GM19468 (cell line): ENCODE measurements at regions not wholly inside any gene's neighbourhood (a gene's known extent, or its start where the extent isn't known, plus 50 kb on each side); places are given as distances from the start of the nearest gene placed in this dataset.
"Not testable (repeated sequence)": the region's sequence is repeated elsewhere in the genome, so short reads cannot be mapped to it uniquely, and the experiment has no call there.

Experiments
- ATAC-seq: cut with Tn5 transposase; IDR thresholded peaks from one replicate; pipeline ENCODE4 v1.9.1; 2021; ENCODE audit warnings: mild to moderate bottlenecking, moderate library complexity, moderate number of reproducible peaks; ENCODE audit not compliant: unreplicated experiment; ENCODE audit errors: extremely low read depth

DNA sequence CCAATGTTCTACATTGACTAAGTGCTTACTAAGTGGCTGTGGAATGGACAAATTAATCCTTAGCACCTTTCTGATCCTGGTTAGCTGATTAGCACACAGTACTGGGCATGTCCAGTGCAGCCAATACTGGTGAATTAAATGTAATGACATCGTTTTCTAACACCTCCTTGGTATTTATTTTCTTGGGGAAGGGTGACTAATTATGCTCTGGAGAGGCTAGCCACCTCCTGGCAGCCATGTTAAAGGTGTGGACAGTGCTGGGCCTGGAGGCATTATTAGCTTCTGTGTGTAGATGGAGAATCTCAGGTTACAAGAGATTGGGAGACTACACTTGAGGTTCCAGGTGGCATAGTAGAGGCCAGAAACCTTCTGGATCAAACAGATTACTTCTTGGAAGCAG, 230.9 kb upstream of the DDHD1 start:
- ATAC-seq = no peak

DNA sequence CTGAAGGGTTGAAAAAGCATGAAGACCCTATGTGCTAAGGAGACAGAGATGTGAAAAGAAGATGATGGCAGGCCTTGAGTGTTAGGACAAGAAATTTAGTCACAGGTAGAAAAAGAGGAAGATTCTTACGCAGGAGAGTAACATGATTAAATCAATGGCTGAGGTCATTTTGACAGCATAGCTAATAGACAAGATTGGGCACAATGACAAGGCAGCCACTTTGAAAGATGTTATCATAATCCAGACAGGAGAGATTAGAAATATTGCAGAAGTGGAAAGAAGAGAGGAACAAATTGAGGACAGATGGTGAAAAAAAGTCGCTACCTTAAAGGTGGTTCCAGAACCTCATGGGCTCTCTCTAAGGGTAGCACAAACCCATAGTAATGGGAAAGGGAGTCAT, 228.8 kb upstream of the DDHD1 start:
- no peak for ATAC-seq

DNA sequence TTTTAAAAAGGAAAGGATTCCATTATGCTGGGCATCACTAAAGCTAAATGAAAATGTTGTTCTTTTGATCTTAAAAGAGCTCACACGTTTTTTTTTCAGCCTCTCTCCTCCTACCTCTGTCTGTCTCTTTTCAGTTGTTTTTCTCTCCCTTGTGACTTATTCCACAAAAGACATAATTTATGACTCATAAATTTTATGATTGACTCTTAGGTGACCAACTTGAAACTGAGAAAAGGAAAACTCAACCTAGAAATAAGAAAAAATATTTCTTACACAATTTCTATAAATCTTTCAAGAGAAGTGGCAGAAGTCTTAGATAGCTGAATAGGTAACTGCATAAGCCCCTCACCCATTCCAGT, 227.7 kb upstream of the DDHD1 start:
- no peak for ATAC-seq

DNA sequence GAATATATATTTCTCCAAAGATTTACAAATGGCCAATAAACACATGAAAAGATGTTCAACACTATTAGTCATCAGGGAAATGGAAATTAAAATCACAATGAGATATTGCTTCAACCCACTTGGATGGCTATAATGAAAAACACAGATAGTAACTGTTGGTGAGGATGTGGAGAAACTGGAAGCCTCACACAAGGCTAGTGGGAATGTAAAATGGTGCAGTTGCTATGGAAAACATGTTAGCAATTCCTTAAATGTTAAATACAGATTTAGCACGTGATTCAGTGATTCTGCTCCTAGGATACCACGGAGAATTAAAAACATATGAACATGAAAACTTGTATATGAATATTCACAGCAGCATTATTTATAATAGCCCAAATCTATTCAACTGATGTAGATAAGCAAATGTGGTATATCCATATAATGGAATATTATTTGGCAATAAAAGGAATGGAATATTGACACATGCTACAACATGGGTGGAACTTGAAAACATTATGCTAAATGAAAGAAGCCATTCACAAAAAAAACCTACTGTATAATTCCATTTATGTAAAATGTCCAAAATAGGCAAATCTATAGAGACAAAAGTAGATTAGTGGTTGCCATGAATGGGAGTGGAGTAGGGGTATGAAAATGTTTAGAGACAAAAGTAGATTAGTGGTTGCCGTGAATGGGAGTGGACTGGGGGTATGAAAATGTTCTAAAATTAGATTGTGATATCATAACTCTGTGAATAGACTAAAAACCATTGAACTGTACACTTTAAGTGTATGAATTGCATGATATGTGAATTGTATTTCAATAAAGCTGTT, 227.1 kb upstream of the DDHD1 start:
- ATAC-seq = no peak

DNA sequence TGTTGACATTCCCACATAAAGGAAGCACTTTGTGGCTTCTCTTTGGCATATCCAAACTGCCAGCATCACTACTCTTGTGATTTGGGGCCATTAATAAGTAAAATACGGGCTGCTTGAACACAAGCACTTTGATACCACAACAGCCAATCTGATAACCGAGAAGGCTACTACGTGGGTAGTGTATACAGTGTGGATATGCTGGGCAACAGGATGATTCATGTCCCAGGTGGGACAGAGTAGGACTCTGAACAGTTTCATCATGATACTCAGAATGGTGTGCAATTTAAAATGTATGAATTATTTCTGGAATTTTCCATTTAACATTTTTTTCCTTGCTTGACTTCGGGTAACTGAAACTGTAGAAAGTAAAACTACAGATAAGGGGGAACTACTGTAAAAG, 225.0 kb upstream of the DDHD1 start:
- ATAC-seq = no peak

DNA sequence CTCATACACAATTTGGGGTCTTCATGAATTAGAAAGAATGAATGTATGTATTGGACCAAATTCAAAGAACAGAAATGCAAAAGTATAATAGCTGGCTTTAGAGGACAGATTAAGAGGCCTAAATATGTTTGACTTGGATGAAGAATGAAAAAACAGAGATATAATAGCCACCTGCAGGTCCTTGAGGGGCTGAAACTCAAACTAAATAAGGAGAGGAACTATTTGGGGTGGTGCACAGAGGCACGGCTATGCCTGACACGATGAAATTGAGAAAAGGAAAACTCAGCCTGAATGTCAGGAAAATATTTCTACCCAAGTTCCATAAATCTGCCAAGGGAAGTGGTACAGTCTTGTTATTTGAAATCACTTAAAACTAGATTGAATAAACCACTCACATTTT, 222.9 kb upstream of the DDHD1 start:
- no peak for ATAC-seq

DNA sequence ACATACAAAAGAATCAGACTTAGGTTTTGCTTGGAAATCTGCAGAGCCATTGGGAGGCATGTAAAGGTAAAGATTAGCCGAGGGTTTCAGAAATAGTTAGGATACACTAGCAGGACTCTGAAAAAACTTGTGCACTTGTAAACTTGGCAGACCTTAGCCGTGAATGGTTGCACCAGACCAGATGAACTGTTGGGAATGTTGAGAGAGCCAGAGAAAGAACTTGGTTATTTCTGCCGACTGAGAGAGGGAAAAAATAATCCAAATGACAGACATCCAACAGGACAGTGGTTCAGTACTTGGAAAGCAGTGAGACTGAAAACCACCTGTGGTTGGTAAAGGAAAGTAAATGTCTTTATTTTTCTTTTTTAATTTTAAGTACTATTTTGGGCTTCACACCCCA, 222.5 kb upstream of the DDHD1 start:
- no peak for ATAC-seq

DNA sequence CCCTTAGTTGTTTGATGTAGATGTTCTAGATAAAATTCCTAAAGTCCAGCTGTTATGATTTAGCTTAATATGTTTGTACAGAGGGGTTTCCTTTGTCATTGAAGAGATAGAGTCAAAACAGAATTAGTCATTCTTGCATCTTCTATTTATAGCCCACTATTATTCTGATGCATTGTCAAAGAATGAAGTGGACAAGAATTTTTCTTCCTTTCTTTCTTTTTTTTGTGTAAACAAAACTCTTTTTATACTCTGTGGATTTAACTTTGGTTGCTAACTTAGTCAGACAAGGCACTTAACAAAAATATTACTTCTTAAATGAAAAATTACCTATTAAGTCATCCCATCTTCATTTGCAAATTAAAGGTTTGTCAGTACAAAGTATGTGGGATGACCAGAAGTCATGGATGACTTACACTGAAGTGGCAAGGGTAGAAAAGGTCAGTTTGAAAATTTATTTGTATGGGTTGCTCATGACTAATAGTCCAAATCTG, 215.6 kb upstream of the DDHD1 start:
- ATAC-seq = no peak

DNA sequence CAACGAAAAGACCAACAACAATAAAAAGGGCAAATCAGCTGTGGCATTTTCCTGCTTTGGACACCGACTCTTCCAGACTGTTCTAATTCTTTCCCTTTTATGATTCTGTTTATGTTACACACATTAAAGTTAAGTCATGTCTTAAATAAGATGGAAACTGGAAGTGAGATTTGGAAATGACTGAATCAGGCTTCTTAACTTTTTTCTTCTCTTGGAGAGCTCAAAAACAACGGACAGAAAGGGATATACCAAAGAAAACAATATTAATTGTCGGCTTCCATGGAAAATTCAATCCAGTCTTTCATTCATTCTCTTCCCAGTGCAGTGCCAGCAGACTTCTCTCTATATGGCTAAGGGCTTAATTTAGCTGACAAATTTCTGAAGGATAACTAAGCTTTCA, 214.9 kb upstream of the DDHD1 start:
- ATAC-seq = no peak

DNA sequence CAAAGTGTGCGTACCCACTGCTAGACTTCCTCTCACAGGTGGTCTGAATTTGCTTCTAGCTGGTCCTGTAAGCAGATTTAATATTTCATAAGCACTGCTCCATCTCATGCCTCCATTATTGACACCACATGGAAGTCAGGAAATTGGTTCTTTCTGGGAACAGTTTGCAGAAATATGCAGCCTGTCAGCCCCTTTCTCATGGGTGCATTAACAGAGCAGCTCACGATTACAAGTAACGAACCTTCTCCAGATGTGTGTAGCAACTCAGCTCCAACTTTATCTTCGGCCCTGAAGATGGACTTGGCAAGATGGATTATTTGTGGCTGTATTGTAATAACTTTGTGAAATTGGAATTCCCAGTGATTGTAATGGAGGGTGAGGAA, 214.5 kb upstream of the DDHD1 start:
- no peak for ATAC-seq

DNA sequence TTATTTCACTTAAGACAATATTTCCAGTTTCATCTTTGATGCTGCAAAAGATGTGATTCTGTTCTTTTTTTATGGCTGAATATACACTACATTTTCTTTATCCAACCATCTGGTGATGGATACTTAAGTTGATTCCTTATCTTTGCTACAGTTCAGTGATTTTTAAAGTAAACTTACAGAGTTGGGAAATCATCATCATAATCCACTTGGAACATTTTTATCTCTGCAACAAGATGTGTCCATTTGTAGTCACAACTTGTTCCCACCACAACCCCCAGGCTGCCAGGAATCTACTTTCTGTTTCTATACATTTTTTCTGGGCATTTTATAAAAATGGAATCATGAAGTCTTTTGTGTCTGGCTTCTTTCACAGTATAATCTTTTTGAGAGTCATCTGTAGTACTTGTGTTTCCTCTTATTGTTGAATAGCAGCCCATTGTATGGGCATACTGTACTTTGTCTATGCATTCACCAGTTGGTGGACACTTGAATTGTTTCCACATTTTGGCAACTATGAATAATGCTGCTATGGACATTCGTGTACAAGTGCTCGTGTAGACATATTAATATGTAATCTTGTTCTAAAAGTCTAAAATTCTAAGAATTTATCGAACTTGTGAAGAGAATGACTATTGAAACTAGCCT, 212.5 kb upstream of the DDHD1 start:
- ATAC-seq = no peak

DNA sequence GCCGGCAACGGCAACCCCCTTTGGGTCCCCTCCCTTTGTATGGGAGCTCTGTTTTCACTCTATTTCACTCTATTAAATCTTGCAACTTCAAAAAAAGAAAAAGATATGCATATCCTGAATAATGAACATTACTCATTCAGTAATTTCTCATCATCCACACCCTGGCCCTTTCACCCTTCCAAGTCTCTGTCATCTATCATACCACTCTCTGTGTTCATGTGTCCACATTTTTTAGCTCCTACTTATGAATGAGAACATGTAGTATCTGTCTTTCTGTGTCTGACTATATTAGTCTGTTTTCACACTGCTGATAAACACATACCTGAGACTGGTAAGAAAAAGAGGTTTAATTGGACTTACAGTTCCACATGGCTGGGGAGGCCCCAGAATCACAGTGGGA, 209.8 kb upstream of the DDHD1 start:
- not testable (repeated sequence) for ATAC-seq

DNA sequence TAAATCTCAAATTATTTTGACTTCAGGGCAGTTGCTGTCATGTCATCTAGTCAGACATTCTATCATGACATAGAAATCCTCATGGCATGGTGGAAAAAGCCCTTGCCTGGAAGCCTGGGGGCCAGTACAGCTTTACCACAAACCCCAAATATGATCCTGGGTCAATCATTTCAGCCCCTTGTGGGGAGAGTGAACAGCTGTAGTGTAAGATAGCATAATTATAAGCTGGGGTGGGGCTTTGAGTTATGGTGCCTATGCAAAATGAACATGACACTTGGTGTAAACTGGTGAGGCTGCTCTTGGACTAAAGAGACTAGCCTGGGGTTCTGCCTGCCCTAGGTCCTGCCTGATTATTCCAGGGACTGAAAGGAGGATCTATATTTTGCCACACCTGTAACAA, 207.7 kb upstream of the DDHD1 start:
- no peak for ATAC-seq

DNA sequence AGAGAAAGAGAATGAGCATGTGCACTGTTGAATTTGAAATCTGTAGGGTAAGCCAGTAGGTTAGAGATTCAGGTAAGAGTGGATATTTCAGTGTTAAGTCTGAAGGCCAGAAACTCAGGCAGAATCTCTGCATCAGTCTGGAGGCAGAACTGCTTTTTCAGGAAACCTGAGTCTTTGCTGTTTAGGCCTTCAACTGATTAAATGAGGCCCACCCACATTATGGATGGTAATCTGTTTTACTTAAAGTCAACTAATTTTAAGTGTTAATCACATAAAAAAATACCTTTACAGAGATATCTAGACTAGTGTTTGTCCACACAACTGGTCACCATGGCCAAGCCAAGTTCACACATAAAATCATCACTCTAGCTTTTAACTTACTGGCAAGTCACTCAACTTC, 205.0 kb upstream of the DDHD1 start:
- ATAC-seq = no peak

DNA sequence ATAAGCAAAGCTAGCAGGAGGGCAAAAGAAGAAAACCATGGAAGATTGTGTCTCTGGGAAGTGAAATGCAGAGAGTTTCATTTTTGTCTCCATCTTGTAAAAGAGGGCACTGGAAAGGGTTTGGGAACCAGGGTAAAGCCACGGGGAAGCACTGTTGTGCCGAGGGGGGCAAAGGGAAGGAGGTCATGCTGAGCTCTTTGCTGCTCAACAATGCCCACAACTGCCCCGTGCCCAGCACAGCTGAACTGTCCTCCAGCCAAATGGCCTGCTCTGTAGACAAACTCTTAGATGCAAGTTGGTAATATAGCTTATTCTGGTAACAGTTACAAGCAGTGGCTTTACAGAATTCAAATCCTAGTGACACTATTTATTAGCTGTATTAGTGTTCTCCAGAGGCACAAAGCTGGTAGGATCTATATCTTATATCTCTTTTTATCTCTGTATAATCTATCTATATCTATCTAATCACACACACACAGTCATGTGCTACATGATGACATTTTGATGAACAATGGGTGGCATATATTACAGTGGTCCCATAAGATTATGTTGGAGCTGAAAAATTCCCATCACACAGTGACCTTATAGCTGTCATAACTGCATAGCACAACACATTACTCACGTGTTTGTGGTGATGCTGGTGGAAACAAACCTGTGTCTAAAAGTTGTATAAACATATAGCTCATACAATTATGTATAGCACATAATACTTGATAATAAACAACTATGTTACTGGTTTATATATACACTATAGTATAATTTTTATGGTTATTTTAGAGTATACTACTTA, 203.4 kb upstream of the DDHD1 start:
- no peak for ATAC-seq

DNA sequence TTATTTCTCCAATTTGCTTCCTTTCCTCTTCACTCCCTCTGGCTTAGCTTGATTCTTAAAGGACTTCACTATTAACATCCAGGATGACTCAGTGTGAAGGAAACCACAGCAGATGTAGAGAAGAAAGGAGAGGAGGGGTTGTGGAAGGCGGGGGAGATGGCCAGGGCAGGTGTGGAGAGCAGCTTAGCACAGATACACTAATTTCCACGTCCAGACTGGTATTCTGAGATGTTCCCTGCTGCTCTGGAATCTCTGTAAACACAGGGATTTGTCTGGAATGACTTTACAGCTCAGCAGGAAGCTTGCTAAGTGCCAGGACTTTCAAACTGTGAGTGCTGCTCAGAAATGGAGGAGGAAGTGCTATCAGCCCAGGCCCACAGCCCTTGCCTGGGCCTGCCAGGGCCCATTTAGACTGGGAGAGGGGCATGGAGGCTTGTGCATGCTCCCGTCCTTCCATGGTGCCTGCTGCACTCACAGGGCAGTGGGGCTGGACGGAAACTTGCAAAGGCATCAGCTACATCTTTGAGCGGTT, 202.5 kb upstream of the DDHD1 start:
- ATAC-seq = no peak

DNA sequence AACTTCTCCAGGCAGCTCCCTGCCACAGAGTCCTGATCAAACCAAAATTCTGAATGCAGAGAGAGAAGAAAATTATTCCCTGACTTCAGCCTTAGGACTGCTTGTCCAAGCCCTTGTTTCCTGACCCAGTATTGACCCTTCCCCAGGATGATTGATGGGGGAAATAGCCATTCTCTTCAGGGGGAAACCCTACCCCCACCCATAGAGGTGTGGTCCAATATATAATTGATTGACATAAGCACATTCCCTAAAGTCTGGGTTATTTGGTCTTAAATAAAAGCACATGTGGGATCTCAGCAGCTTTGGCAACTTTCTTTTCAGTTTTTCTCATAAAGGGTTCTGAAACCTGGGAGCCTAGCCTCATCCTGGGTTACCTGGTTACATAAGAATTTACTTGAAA, 201.2 kb upstream of the DDHD1 start:
- no peak for ATAC-seq

DNA sequence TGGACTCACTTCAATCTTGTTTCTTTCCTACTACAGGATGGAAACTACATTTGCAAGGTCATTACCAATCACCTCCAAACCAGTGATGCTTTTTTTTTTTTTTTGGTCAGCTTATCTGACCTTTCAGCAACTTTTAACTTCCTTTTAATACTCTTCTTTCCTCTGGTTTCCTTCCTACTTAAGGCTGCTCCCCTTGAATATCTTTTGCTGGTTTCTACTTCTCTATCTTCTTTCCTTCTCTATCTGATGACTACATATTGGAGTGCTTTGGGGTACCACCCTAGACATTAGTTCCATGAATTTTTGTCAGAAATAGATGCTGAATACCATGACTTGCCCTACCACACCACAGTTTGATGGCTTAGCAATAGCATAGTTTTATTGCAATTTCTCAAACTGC, 197.7 kb upstream of the DDHD1 start:
- no peak for ATAC-seq

DNA sequence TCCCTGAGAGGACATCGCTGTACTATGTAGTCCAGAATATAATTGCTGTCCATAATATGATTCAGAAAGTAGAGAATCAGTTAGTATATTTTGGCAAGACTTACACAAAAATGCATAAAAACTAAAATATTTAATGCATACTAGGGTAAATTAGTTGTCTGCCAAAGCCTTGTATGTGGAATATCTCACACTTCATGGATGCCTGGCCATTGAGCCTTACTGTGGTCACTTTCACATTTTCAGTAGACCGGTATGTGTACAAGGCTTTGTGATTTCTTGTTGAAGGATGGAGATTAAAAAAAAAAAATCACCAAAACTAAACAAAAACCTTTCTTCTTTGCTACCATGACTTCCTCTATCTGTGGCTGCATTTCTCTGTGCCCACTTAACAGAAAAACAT, 197.3 kb upstream of the DDHD1 start:
- no peak for ATAC-seq

DNA sequence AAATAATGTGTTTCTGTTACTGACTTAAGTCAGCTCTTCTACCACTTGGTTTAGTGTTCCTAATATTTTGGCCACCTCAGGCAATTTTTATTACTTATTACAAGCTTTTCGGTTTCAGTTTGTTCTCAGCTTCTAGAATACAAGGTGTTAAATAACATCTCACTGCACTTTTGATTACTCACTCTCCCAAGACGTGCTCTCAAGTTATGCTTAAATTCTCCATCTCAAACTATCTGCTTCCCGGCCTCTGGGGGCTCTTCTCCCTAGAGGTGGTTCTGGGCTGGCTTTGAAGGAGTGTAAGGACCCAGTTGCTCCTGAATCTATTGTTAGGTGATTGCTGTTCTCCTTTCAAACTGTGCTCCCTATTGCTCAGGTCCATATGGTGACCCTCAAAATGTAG, 193.9 kb upstream of the DDHD1 start:
- ATAC-seq = no peak

DNA sequence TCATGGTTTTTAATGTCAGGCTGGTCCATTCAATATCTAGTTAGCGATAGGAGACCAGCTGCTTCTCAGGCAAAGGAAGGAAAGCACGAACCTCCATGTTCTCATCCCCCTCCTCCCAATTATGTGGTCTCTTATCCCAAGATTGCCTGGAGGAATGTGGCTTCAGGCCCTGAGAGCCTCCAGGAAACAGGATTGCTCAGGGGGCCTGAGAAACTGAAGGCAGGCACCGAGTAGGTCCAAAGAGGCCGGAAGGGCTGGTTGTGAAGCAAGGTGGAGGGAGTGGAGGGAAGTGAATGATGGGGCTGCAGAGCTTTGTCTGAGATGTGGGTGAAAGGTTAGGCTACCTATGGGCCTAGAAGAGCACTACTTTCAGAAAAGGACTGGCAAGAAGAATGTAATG, 188.2 kb upstream of the DDHD1 start:
- ATAC-seq = no peak
